Left ventricle myocardium inferior (tissue), 1 donor: ENCODE measurements at regions not wholly inside any gene's neighbourhood (a gene's known extent, or its start where the extent isn't known, plus 50 kb on each side); places are given as distances from the start of the nearest gene placed in this dataset.

ENCODE experiments used
- DNase-seq: peaks from one replicate; pipeline ENCODE4 v3.0.0-alpha.2; 2020
- H3K27ac ChIP-seq: fragments of 200-600 bp; replicated peaks from 2 replicates; pipeline ENCODE4 v1.8.0; 2021
- H3K27me3 ChIP-seq: fragments of 200-600 bp; 2 replicates; pipeline ENCODE4 v1.8.0; 2021; ENCODE audit warnings: low read depth
- H3K36me3 ChIP-seq: fragments of 200-600 bp; 2 replicates; pipeline ENCODE4 v1.8.0; 2021
- H3K4me1 ChIP-seq: fragments of 200-600 bp; 2 replicates; pipeline ENCODE4 v1.8.0; 2021
- H3K4me3 ChIP-seq: fragments of 200-600 bp; 2 replicates; pipeline ENCODE4 v1.8.0; 2021; ENCODE audit warnings: mild to moderate bottlenecking, moderate library complexity
- H3K9me3 ChIP-seq: fragments of 200-600 bp; replicated peaks from 2 replicates; pipeline ENCODE4 v1.8.0; 2021
- CTCF ChIP-seq: fragments of 200-600 bp; IDR thresholded peaks from 2 replicates; pipeline ENCODE4 v1.8.0; 2021; ENCODE audit warnings: antibody characterized with exemption, mild to moderate bottlenecking, borderline replicate concordance
- intact Hi-C: fragments of 100-400 bp; cut with micrococcal nuclease; formaldehyde crosslinking; loops from one replicate; pipeline ENCODE4 v1.11.0; 2022
- donor health status: DM: no; HTN: yes; CAD: no; lungs with severe emphysema.

- peaks cover 15% of the 10 kb centered on the region for H3K4me1 ChIP-seq
- no peaks in the 10 kb centered on the region for H3K9me3 ChIP-seq
- peak overlapping the region; percentile 28 for H3K4me3 ChIP-seq
- no peaks in the 10 kb centered on the region for H3K36me3 ChIP-seq
- no peak overlapping the region for H3K27ac ChIP-seq
- DNase-seq, result no peak
- peaks cover 5% of the 10 kb centered on the region for H3K27me3 ChIP-seq
- intact Hi-C loops, result no loop called here
- TF ChIP-seq CTCF, result no peak
Measured at GRCh38 chr2:60317844-60318243, 235.6 kb downstream of the BCL11A start.

- TF ChIP-seq CTCF, result no peak
- H3K36me3 ChIP-seq, result no peaks in the 10 kb centered on the region
- intact Hi-C loops, result no loop called here
Measured at GRCh38 chr2:60317034-60317386, 236.4 kb downstream of the BCL11A start.

GRCh38 chr2:60316381-60317033, 236.9 kb downstream of the BCL11A start:
- no peaks in the 10 kb centered on the region for H3K36me3 ChIP-seq
- H3K9me3 ChIP-seq, result no peaks in the 10 kb centered on the region
- intact Hi-C loops, result no loop called here
- no peak overlapping the region for H3K27ac ChIP-seq
- H3K4me3 ChIP-seq, result no peak overlapping the region
- H3K4me1 ChIP-seq, result peaks cover 15% of the 10 kb centered on the region
- DNase-seq, result no peak
- no peak for TF ChIP-seq CTCF
- H3K27me3 ChIP-seq, result peaks cover 5% of the 10 kb centered on the region

More at GRCh38 chr2:60317034-60317386, 236.4 kb downstream of the BCL11A start:
- Histone ChIP-seq H3K27ac (no peak overlapping the region), H3K4me3 (no peak overlapping the region), H3K9me3 (no peaks in the 10 kb centered on the region), H3K27me3 (peaks cover 5% of the 10 kb centered on the region), H3K4me1 (peaks cover 15% of the 10 kb centered on the region)
- no peak for DNase-seq

- intact Hi-C loops, result no loop called here
- Histone ChIP-seq H3K4me3 (no peak overlapping the region), H3K27me3 (peaks cover 5% of the 10 kb centered on the region), H3K9me3 (no peaks in the 10 kb centered on the region), H3K36me3 (no peaks in the 10 kb centered on the region), H3K4me1 (peaks cover 15% of the 10 kb centered on the region), H3K27ac (no peak overlapping the region)
- no peak for TF ChIP-seq CTCF
- no peak for DNase-seq
Measured at GRCh38 chr2:60313470-60314172, 239.8 kb downstream of the BCL11A start.

GRCh38 chr2:60312618-60313017, 240.8 kb downstream of the BCL11A start:
- H3K27ac ChIP-seq, result no peak overlapping the region
- H3K27me3 ChIP-seq, result peaks cover 5% of the 10 kb centered on the region
- H3K36me3 ChIP-seq, result no peaks in the 10 kb centered on the region
- H3K9me3 ChIP-seq, result no peaks in the 10 kb centered on the region
- H3K4me3 ChIP-seq, result no peak overlapping the region
- no peak for TF ChIP-seq CTCF
- H3K4me1 ChIP-seq, result peaks cover 9% of the 10 kb centered on the region
- intact Hi-C loops, result no loop called here
- DNase-seq, result no peak
